ENCODE measurements at regions not wholly inside any gene's neighbourhood (a gene's known extent, or its start where the extent isn't known, plus 50 kb on each side); places are given as distances from the start of the nearest gene placed in this dataset.

DNA sequence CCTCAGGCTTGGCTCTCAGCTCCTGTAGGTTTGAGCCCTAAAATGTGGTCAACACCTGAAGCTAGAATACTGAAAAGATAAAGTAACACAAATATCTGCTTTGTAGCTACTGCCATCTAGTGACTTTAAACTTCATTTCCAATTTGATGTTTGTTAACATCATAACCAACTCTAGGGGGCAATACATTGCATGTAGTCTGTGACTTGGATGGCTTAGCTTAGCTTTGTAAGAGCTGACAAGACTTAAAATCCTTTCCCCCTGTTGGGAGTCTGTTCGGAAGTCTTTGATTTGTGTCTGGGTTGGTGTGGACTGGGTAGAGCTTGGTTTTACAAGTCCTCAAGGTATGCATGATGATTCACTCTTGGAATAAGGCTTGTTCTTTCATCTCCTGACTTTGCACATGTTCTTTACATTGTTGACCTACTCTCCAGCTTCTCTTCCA is 51.7 kb downstream of the SCN11A start:
- DNase-seq: peak; percentile 77

DNA sequence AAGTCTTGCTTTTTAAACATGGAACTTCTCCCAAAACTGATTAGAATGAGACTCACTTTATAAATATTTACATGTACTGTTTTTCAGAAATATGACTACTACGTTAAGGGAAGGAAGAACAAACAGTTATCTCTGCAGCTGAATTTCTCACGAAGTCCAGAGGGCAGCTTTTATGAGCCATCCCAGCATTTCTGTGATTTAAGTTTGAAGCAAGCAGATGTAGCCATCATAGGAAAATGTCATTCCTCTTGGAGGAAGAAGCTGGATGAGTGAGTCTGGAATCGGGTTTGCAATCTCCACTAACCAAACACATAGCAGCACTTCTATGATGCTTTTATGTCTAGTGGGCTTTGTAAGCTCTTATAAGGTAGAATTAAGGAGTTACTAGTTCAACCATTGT is 53.7 kb downstream of the SCN11A start:
- DNase-seq: peak; percentile 34

DNA sequence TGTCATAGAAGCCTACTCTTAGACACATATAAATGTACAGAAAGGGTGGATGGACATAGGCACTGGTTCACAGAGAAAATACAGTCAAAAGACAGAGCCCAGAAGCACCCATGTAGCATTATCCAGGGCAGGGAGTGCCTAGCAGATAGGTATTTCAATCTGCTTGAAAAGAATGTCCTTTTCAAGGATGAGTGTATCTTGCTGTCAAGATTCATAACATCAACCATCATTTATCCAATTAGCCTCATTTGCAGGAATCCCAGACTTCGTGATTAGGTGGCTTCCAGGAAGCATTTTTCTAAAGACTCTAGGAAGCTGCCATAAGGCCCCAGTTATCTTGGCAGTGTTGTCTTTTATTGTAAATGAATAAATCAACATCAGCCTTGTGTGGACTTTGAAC is 55.6 kb downstream of the SCN11A start:
- no peak for DNase-seq

DNA sequence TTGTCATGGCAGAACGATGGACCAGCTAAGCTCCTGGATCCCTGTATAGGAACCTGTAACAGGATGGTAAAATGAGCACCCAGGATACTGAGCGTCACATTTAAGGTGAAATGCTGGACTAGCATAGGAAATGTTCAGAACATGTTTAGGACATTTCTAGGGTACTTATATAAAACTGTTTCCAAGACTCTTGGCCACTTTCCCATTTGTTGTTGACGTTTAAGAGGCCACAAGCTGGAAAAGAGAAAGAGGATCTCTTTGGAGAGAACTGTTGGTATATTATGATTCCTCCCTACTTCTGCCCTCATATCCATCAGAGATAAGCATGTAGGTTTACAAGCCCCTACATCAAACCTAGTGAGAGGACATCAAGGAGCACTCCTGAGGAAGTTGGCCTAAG is 57.5 kb downstream of the SCN11A start:
- no peak for DNase-seq

DNA sequence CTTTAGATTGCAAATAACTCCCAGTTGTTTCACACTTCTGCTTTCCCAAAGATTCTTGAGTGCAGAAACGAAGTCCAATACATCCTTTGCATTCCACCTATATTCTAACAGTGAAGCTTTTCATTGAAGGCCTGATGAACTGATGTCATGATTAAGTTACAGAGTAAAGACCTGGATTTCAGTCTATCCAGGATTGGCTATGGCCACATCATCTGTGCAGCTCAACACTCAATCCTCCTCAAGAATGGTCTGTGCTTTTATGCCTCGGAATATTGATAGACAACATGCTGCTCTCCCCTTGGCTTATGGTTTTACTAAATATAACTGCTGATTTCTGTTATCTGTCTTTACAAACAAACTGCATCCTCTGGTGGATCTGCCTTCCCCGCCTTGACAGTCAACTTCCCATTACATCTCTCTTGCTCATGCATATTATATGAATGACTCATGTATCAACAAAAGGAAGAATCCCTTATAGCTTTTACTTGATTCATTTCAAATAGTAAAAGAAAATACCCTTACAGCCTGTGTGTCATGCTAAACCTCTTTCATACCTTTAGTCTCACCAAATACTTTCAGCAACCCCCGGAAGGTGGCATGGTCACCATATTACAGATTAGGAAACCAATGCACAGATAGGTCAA is 59.5 kb downstream of the SCN11A start:
- peak; percentile 90 for DNase-seq

DNA sequence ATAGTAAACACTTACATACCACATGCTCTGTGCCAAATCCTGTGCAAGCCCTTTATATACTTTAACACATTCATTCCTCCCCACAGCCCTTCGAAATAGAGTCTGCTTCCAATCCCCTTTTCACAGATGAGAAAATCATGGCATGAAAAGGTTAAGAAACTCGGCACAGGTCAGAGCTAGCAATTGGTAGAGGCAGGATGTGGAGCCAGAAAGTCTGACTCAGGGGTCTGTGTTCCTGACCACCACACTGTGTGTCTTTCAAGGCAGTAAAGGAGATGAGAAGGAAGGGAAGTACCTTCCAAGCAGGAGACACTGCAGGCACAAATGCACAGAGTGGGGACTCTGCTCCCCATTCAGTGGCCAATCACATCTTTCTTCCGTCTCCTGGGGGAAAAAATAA is 61.1 kb downstream of the SCN11A start:
- DNase-seq: no peak

DNA sequence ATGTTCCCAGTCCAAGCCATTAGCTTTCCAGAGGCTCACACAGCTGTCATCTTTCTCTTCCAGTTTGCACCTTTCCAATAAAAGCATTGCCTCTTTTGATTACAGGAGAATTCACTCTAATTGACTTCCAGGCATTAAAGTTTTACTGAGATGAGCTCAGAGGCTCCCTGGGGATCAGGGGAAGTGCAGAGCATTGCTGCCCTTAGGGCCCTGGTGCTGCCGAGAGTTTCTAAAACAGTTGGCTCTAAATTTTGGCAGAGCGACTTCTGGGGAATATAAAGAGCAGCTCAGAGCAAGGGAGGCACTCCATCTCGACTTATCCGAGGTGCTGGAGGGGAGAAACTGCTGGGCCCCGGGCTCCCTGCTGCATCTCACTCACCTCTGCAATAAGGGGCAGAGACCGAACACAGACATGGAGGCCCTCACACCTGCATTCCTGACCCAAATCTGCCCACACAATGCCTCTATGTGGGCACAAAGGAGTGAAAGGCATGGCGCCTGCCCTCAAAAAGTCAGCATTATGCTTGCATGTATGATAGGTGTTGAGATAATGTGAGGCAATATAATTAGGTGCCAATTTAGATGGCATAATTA is 61.7 kb downstream of the SCN11A start:
- no peak for DNase-seq

DNA sequence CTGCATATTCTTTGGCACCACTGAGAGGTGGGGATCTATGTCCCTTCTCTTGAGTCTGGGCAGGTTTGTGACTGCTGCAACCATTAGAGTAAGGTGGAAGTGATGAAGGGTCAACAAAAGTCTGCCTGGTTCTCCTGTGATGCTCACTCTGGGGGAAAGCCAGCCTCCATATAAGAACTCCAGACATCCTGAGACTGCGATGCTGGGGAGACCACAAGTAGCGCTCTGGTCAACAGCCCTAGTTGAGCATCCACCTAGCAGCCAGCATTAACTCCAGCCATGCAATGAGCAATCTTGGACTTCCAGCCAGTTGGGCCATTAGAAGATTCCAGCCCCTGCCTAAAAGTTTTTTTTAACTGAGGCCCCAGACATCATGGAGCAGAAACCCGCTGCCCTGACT is 62.8 kb downstream of the SCN11A start:
- no peak for DNase-seq

DNA sequence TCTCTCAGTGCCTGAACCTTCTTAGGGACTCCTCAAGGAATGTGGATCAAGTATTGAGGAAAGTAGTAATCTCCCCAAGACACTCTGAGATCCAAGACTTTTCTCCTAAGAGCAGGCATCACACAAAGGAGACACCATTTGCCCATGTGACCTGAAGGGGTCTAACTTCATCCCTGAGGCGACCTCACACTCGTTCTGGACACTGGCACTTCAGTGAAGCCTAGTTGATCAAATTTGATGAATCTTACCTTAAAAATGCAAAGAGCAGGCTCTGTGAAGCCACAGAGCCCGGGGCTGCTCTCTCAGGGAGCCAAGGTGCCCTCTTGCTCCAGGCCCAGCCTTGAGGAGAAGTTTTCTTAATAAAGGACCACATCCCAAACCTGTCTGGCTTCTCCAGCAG is 64.3 kb downstream of the SCN11A start:
- DNase-seq: no peak

DNA sequence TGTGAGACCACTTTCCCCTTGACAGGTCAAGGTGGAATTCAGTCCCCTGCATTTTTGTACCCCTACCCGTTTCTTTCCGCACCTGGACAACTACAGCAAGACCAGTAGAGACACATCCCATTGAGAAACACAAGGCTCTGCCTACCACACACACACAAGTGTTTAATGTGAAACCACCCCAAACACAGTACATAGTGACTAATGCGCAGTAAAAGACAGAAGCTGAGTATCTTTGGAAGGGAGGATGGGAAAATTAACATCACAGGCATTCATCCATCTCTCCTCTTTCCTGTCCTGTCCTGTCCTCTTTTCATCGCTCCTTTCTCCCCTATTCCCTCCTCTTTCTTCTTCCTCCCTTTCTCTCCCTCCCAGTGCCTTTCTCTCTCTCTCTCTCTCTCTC is 64.8 kb downstream of the SCN11A start:
- peak; percentile 47 for DNase-seq

DNA sequence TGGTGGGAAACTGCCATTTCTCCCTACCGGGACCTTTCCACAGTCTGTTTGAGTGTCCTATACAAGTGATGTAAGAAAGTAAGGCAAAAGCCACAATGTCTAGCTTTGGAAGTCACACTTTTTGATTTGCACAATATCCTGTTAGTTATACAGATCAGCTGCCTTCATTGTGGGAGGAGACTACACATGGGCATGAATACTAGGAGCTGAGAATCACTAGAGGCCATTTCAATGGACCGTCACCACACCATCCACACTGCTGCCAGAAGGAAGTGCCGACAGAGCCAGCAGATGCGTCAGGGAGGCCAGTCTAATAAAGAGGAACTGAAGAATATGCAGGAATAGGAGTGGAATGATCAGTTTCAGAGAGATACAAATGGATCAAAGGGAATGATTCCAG is 65.8 kb downstream of the SCN11A start:
- peak; percentile 64 for DNase-seq

DNA sequence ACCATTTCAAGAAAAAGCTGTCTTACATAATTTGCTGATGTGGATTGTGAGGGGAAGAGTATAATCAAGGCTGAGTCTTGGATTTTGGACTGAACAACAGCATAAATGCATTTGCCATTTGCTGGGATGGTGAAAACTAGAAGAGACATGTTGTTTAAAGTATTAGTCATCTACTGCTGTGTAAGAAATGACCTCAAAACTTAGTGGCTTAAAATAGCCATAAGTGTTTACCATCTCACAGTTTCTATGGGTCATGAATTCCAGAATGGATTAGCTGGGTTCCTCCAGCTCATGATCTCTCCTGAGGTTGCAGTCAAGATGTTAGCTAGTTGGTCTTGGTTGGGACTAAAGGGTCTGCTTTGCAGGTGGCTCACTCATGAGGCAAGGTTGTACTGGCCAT is 66.2 kb downstream of the SCN11A start:
- DNase-seq: peak; percentile 90

DNA sequence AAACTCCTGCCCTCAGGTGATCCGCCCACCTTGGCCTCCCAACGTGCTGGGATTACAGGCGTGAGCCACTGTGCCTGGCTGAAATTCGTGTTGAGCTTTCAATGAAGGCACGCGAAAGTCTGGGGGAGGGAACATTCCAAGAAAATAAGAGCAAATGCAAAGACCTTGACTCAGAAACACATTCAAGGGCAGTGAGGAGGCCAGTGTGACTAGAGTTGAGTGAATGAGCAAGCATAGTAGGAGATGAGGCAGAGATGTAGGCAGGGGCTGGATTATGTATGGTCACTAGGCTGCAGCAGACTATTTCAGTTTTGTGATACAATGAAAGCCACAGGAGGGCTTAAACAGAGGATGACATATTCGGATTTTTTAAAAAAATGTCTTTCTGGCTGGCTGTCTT is 67.0 kb downstream of the SCN11A start:
- no peak for DNase-seq

DNA sequence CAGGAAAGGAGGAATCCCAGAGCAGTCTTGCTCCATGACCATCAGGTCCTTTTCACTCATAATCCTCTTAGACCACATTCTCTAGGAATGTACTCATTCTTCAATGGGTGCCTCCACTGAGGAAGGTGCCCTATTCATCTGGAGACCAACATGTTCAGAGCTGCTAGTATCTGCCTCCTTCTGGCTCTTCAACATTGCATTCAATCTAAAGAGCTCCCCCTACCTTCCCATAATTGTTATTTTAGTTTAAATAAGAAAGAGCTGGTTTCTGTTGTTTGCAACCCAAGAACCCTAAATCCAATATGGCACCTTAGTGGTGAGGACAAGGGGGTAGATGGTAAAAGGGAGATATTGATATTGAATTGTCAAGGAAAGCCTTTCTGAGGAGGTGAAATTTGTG is 67.6 kb downstream of the SCN11A start:
- peak; percentile 12 for DNase-seq

DNA sequence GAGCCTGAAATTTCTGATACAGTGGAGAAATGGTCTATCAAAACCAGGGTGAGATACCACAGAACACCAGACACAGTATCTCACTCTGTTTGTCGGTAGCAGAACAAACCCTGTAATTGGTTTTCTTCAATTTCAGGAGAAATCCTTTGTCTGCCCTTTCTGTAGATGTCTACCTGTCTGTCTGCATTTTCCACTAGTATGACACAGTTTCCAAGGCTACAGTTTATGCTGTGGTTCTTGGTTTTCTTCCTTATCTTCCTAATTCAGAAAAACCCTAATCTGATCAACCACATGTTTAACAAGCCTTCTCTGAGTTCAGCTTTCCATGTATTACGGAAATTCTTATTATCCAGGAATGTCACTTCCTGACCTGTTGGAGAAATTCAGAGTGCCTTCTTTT is 70.8 kb downstream of the SCN11A start:
- DNase-seq: no peak

DNA sequence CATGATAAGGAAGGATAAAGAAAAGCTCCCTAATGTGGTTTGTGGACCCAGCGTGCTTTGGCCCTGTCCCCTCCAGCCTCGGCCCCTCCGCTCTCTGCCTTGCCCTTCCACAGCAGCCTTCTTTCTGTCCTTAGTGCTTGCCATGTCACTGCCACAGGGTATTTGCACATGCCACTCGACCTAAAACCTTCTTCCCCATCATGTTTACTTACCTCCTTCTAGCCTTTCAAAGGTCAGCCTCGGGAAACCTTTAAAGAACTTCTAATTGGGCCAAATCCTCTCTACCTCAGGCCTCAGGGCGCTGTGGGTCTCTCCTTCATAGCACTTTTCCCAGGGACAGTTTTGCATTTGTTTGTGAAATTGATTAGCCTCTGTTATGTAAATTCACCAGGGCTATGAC is 73.0 kb downstream of the SCN11A start:
- DNase-seq: no peak

DNA sequence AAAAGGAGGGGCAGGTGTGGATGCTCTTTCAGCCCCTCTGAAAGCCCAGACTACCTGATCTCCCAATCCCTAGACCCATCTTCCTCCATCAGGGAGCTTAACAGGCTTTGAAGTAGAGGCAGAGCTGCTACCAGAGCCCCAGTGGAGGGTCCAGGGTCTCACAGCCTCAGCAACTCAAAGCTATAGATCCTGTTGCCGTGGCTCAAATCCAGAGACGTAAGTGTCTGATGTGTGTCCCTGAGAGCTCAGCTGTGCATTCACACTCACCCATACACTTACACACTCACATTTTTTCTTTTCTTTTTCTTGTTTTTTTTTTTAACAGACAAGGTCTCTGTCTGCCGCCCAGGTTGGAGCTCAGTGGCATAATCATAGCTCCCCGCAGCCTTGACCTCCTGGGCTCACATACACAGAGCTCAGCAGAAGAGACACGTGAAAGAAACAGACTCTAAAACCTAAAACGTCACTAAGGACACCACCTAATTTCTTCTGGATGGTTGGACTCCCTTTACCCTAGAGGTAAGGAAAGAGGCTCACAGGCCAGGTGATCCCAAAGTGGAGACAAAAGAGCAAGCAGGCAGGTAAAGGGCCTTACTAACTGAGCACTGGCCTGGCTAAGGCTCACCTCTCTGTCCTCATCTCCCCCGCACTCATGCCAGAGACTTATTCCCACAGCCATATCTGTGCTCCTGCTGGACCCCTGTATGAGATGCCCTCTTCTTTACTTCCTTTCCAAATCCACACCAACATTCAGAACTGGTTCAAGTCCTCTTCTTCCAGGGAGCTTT is 80.7 kb downstream of the SCN11A start:
- no peak for DNase-seq

DNA sequence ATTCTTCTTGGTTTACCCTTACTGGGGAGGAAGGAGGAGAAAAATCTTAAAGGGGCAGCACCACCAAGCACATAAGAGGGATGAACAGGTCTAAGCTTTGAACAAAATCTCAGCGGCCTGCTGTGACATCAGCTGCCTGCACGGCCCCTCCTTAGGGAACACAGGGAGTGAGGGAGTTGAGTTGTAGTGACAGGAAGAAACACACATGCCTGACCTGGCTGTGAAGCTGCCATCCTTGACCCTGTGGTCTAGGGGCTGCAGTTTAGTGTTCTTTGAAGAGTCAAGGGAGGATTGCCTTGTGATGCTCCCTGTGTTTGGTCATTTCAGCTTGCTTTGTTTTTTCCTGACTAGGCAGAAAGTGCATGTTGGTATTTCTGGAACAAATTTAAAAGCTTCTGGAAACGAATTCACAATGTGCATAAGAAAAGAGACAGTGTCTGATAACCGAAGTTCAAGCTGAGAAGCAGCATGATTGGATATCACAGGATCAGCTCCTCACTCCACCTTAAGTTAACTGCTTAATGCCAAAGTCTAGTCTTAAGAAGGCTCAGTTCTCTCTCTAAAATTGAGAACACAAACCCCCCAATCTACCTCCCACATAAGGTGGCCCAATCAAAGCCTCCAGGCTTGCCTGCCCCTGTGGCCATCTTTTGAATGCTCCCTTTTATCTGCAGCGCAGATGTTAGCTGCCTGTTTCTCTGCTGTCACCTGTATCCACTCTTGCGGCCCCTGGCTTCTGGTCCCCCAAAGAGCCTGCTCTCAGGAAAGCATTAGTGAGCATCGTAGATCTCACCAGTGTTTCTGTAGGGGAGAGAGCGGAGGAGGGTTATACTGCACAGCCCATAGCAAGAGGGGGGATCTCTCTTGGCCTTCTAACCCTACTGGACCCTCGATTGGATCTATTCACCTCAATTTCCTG is 82.2 kb downstream of the SCN11A start:
- no peak for DNase-seq

DNA sequence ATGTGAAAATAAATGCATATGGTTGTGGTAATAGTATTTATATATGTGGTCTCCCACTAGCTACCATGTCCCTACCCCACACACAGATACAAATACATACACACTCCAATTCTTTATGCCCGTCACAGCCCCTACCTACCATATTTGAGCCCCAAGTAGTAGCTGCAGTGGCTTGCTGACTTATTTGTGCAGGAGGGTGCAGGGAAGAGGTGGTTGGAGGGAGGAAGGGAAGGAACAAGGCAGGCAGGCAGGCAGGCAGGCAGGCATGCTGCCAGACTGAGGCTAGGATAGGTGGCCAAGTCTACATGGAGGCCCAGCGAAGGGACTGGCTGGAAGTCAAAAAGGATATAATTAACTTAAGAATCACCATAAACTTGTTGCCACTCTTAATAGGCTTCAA is 82.9 kb downstream of the SCN11A start:
- DNase-seq: no peak

DNA sequence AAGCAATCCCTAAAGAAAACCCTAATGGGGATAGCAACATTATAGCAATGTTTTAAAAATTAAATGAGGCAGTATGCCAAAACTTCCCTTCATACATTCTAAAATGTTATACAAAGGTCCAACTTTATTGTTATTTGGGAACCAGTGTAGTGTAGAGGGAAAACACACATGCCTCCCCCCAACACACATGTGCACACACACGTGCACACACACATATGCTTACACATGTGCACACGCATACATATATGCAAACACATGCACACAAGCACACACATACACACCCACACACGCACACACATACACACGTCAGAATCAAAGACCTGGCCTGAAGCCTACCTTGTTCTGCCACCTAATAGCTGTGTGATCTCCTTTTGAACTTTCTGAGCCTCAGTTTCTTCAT is 83.3 kb downstream of the SCN11A start:
- no peak for DNase-seq

DNA sequence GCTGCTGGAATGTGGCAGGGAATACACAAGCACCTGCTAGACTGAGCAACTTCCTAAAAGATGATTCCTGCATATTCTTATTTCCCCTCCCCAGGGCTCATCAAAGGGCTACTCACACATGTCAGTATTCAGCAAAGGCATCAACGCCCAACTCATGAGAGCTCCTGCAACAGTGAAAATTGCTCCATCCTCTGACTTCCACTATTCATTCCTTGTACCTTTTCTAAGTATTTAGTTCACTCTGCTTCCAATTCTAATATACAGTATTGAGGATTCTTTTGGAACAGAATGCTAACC is 84.1 kb downstream of the SCN11A start:
- no peak for DNase-seq

DNA sequence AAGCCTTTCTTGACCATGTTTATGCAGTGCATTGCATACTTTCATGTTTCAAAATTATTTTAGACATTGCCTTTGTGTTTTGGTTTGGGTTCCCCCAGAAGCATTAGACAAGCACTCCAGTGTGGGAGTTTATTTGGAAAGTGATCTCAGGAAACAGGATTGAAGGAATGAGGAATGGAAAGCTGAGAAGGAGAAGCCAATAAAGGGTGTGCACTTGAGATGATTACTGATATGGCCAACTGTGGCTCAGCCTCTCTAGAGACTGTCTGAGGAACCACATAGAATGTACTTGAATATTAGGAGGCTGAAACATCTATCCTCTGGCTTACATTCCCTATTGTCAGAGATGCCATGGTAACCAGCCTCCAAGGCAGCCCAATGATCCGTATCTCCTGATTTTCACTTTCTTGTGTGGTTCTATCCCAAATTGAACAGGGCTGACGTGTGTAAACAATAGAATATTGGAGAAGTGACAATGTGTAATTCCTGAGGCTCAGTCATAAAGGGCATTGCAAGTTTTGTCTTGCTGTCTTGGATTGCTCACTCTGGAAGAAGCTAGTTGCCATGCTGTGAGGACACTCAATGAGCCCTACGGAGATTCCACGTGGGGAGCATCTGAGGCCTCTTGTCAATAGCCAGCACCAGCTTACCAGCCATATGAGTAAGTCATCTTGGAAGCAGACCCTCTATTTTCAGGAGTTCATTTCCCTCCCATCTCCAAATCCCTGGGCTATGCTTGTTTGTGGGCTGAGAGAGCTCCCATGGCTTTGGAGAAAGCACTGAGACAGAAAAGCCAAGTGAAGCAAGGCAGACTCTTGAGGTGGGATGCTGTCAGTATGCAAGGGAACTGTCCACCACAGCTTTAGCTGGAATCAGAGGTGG is 84.7 kb downstream of the SCN11A start:
- no peak for DNase-seq
